Lung (tissue), 11 donors: ENCODE measurements at regions not wholly inside any gene's neighbourhood (a gene's known extent, or its start where the extent isn't known, plus 50 kb on each side); places are given as distances from the start of the nearest gene placed in this dataset.

Source experiments
- ATAC-seq: fragments of 200-7000 bp; cut with Tn5 transposase; one replicate; pipeline ENCODE4 v1.9.1; 2020; ENCODE audit warnings: moderate number of reproducible peaks; ENCODE audit not compliant: insufficient read depth, low FRiP score
- DNase-seq, 3 donors: peaks; one replicate each; pipeline ENCODE4 v3.0.0-alpha.2; 2013 to 2017
- H3K27ac ChIP-seq, 2 donors: one replicate each; pipeline ENCODE4 v1.5.1; 2013; ENCODE audit warnings: mild to moderate bottlenecking in 2 of 2, moderate library complexity in 2 of 2, control low read depth in 1 of 2, inconsistent platforms in 1 of 2, low read depth in 1 of 2, low read length in 1 of 2
- H3K27me3 ChIP-seq, 3 donors: one replicate each; pipeline ENCODE4 v1.5.1; 2013; ENCODE audit warnings: low read length in 2 of 3; ENCODE audit not compliant: control insufficient read depth in 3 of 3, insufficient read depth in 3 of 3
- H3K36me3 ChIP-seq, 4 donors: one replicate each; pipeline ENCODE4 v1.5.1; 2013; ENCODE audit warnings: low read length in 4 of 4, mild to moderate bottlenecking in 1 of 4, moderate library complexity in 1 of 4; ENCODE audit not compliant: control insufficient read depth in 4 of 4, insufficient read depth in 4 of 4
- H3K4me1 ChIP-seq, 5 donors: one replicate each; pipeline ENCODE4 v1.5.1; 2013; ENCODE audit warnings: low read length in 5 of 5, mild to moderate bottlenecking in 2 of 5, moderate library complexity in 1 of 5; ENCODE audit not compliant: control insufficient read depth in 5 of 5, insufficient read depth in 5 of 5
- H3K4me3 ChIP-seq: one replicate; pipeline ENCODE4 v1.5.1; 2013; ENCODE audit warnings: mild to moderate bottlenecking, control low read depth, moderate library complexity
- H3K9ac ChIP-seq, 2 donors: one replicate each; pipeline ENCODE4 v1.5.1; 2013; ENCODE audit warnings: low read length in 2 of 2, control low read depth in 1 of 2; ENCODE audit not compliant: insufficient read depth in 1 of 2
- H3K9me3 ChIP-seq, 4 donors: one replicate each; pipeline ENCODE4 v1.5.1; 2013; ENCODE audit warnings: low read length in 3 of 4, mild to moderate bottlenecking in 1 of 4, moderate library complexity in 1 of 4; ENCODE audit not compliant: control insufficient read depth in 4 of 4, insufficient read depth in 3 of 4
- CTCF ChIP-seq: IDR thresholded peaks from 2 replicates; pipeline ENCODE4 v1.5.1; 2012; ENCODE audit warnings: mild to moderate bottlenecking; ENCODE audit errors: control extremely low read depth, extremely low read depth
- WGBS, 2 donors: extraction: QIAGEN DNeasy Blood & Tissue Kit; methylation state at CpG; one replicate each; pipeline ENCODE4 v1.1.7; 2013; 5-methylcytosine and 5-hydroxymethylcytosine counted together
- donor health status: control.
- donor health status: control.
- donor health status: Bipolar disorder and iron deficiency.
- donor health status: healthy.
- donor health status: DM: yes; HTN: yes; CAD: no.

- no peaks in the 10 kb centered on the region for H3K27me3 ChIP-seq
- no peak overlapping the region for H3K9ac ChIP-seq
- ATAC-seq (no peak), DNase-seq (no peak)
- H3K9me3 ChIP-seq = no peaks in the 10 kb centered on the region
- H3K4me3 ChIP-seq = no peak overlapping the region
- WGBS, 2 donors = 65 to 96% methylated on average over 2 of the region's 2 CpGs
- H3K36me3 ChIP-seq = no peaks in the 10 kb centered on the region
- no peak for TF ChIP-seq CTCF
- peaks cover 0 to 14% (median 0%) of the 10 kb centered on the region in 5 donors for H3K4me1 ChIP-seq
- H3K27ac ChIP-seq = no peak overlapping the region
Measured at GRCh38 chr6:87922196-87922946, 125.3 kb upstream of the SPACA1 start.

GRCh38 chr6:87921034-87921433 lies 126.6 kb upstream of the SPACA1 start:
- Histone ChIP-seq H3K9me3 (peaks cover 0 to 7% (median 0%) of the 10 kb centered on the region in 4 donors), H3K4me1 (peaks cover 0 to 14% (median 0%) of the 10 kb centered on the region in 5 donors), H3K36me3 (no peaks in the 10 kb centered on the region), H3K27ac (no peak overlapping the region), H3K9ac (no peak overlapping the region), H3K4me3 (no peak overlapping the region), H3K27me3 (no peaks in the 10 kb centered on the region)
- TF ChIP-seq CTCF = no peak
- WGBS, 2 donors = 93 to 97% methylated on average over 1 of the region's 1 CpG
- DNase-seq = no peak
- ATAC-seq = no peak

DNA sequence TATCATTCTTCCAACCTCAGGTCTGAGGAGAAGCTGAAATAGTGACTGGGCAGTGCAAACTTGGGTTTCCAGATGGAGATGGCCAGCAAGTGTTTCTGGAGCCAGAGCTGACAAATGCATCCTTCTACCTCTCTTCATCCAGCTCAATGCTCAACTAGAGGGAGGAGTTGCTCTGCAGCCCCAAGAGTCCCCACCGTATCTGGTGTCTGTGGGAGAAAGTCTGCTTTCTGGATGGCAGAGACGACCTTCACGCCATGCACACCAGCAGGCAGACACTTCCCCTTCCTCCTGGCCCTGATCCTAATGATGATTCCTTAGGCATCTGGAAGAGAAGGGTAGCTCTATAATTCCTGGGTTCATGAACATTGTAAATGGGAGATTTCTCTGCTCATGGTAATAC lies 127.4 kb upstream of the SPACA1 start:
- 85 to 87% methylated on average over 3 of the region's 3 CpGs for WGBS, 2 donors
- Histone ChIP-seq H3K27me3 (no peaks in the 10 kb centered on the region), H3K36me3 (no peaks in the 10 kb centered on the region), H3K27ac (no peak overlapping the region), H3K9me3 (peaks cover 0 to 8% (median 0%) of the 10 kb centered on the region in 4 donors), H3K4me3 (no peak overlapping the region), H3K4me1 (peaks cover 0 to 14% (median 0%) of the 10 kb centered on the region in 5 donors), H3K9ac (no peak overlapping the region)
- DNase-seq (no peak), ATAC-seq (no peak)
- no peak for TF ChIP-seq CTCF
